Hypothalamus (tissue), 51 donors: ENCODE measurements at regions not wholly inside any gene's neighbourhood (a gene's known extent, or its start where the extent isn't known, plus 50 kb on each side); places are given as distances from the start of the nearest gene placed in this dataset.

Source experiments
- DNase-seq, 51 donors: peaks; one replicate each; lab custom pipeline; 2025; lab: John Stamatoyannopoulos, UW

- DNase-seq = no peak
Measured at GRCh38 chr18:76647322-76647721, 152.3 kb upstream of the ZNF516 start.

GRCh38 chr18:76644580-76644979, 149.5 kb upstream of the ZNF516 start:
- no peak for DNase-seq

- DNase-seq = no peak
Measured at GRCh38 chr18:76643996-76644395, 149.0 kb upstream of the ZNF516 start.

- DNase-seq = no peak
Measured at GRCh38 chr18:76643199-76643598, 148.2 kb upstream of the ZNF516 start.

GRCh38 chr18:76640438-76640837, 145.4 kb upstream of the ZNF516 start:
- DNase-seq = no peak

- no peak for DNase-seq
Measured at GRCh38 chr18:76634564-76634963, 139.5 kb upstream of the ZNF516 start.

GRCh38 chr18:76633588-76634269, 138.7 kb upstream of the ZNF516 start:
- DNase-seq = no peak

- DNase-seq = no peak
Measured at GRCh38 chr18:76627444-76627843, 132.4 kb upstream of the ZNF516 start.

GRCh38 chr18:76626991-76627390, 131.9 kb upstream of the ZNF516 start:
- DNase-seq = no peak

GRCh38 chr18:76622651-76623050, 127.6 kb upstream of the ZNF516 start:
- peak in 1 of 51 donors; percentile 11 for DNase-seq

GRCh38 chr18:76621782-76622495, 126.9 kb upstream of the ZNF516 start:
- no peak for DNase-seq

GRCh38 chr18:76621226-76621625, 126.2 kb upstream of the ZNF516 start:
- DNase-seq = peak in 1 of 51 donors; percentile 58

- peak in 38 of 51 donors; percentile 6 to 73 (median 50) for DNase-seq
Measured at GRCh38 chr18:76620321-76621170, 125.5 kb upstream of the ZNF516 start.

- peak in 30 of 51 donors; percentile 11 to 70 (median 53) for DNase-seq
Measured at GRCh38 chr18:76619621-76620315, 124.7 kb upstream of the ZNF516 start.

GRCh38 chr18:76619261-76619620, 124.2 kb upstream of the ZNF516 start:
- peak in 8 of 51 donors; percentile 17 to 66 (median 40) for DNase-seq

GRCh38 chr18:76618721-76619120, 123.7 kb upstream of the ZNF516 start:
- no peak for DNase-seq

- DNase-seq = no peak
Measured at GRCh38 chr18:76616373-76616772, 121.3 kb upstream of the ZNF516 start.

- DNase-seq = no peak
Measured at GRCh38 chr18:76615065-76615733, 120.2 kb upstream of the ZNF516 start.

- DNase-seq = no peak
Measured at GRCh38 chr18:76613755-76614120, 118.7 kb upstream of the ZNF516 start.

- DNase-seq = no peak
Measured at GRCh38 chr18:76613053-76613754, 118.2 kb upstream of the ZNF516 start.
